Left kidney (tissue), 1 donor: ENCODE measurements at regions not wholly inside any gene's neighbourhood (a gene's known extent, or its start where the extent isn't known, plus 50 kb on each side); places are given as distances from the start of the nearest gene placed in this dataset.
"Not testable (repeated sequence)": the region's sequence is repeated elsewhere in the genome, so short reads cannot be mapped to it uniquely, and the experiment has no call there.

Source experiments
- DNase-seq: peaks from one replicate; pipeline ENCODE4 v3.0.0-alpha.2; 2013

- no peak for DNase-seq
Observed at GRCh38 chr13:31385540-31385939, 185.8 kb downstream of the B3GLCT start.

GRCh38 chr13:31394506-31394905, 194.7 kb downstream of the B3GLCT start:
- DNase-seq: no peak

- DNase-seq: no peak
Observed at GRCh38 chr13:31395090-31395489, 195.3 kb downstream of the B3GLCT start.

- no peak for DNase-seq
Observed at GRCh38 chr13:31399690-31400089, 199.9 kb downstream of the B3GLCT start.

GRCh38 chr13:31403711-31404110, 203.9 kb downstream of the B3GLCT start:
- DNase-seq: not testable (repeated sequence)

- no peak for DNase-seq
Observed at GRCh38 chr13:31408927-31409326, 209.2 kb downstream of the B3GLCT start.

- no peak for DNase-seq
Observed at GRCh38 chr13:31409678-31410356, 210.0 kb downstream of the B3GLCT start.

- no peak for DNase-seq
Observed at GRCh38 chr13:31413516-31413915, 213.7 kb downstream of the B3GLCT start.

GRCh38 chr13:31416066-31416465, 216.3 kb downstream of the B3GLCT start:
- DNase-seq: no peak

GRCh38 chr13:31418186-31418585, 218.4 kb downstream of the B3GLCT start:
- no peak for DNase-seq

GRCh38 chr13:31421756-31422155, 222.0 kb downstream of the B3GLCT start:
- DNase-seq: no peak

GRCh38 chr13:31424130-31424729, 224.5 kb downstream of the B3GLCT start:
- peak; percentile 65 for DNase-seq

- no peak for DNase-seq
Observed at GRCh38 chr13:31426395-31426794, 226.6 kb downstream of the B3GLCT start.

GRCh38 chr13:31427151-31428100, 227.7 kb downstream of the B3GLCT start:
- peak; percentile 49 for DNase-seq

- no peak for DNase-seq
Observed at GRCh38 chr13:31431722-31432137, 232.0 kb downstream of the B3GLCT start.

GRCh38 chr13:31433207-31433606, 233.4 kb downstream of the B3GLCT start:
- no peak for DNase-seq

- DNase-seq: no peak
Observed at GRCh38 chr13:31433746-31434145, 234.0 kb downstream of the B3GLCT start.

GRCh38 chr13:31434613-31435012, 234.8 kb downstream of the B3GLCT start:
- no peak for DNase-seq

- DNase-seq: no peak
Observed at GRCh38 chr13:31435536-31435935, 235.8 kb downstream of the B3GLCT start.

GRCh38 chr13:31436478-31436877, 236.7 kb downstream of the B3GLCT start:
- DNase-seq: no peak

GRCh38 chr13:31437975-31438374, 238.2 kb downstream of the B3GLCT start:
- DNase-seq: no peak

- peak; percentile 51 for DNase-seq
Observed at GRCh38 chr13:31440132-31440531, 240.4 kb downstream of the B3GLCT start.
